Osteocyte (in vitro differentiated cells): ENCODE measurements at regions not wholly inside any gene's neighbourhood (a gene's known extent, or its start where the extent isn't known, plus 50 kb on each side); places are given as distances from the start of the nearest gene placed in this dataset.
"Not testable (repeated sequence)": the region's sequence is repeated elsewhere in the genome, so short reads cannot be mapped to it uniquely, and the experiment has no call there.

Source experiments
- DNase-seq: peaks from one replicate; pipeline ENCODE4 v3.0.0; 2021; ENCODE audit warnings: mixed read lengths; ENCODE audit not compliant: unreplicated experiment; ENCODE audit errors: extremely low spot score
- H3K27ac Mint-ChIP-seq: one replicate; pipeline ENCODE4 v1.8.0; 2021; ENCODE audit warnings: mild to moderate bottlenecking, mixed read lengths; ENCODE audit not compliant: unreplicated experiment
- H3K27me3 Mint-ChIP-seq: one replicate; pipeline ENCODE4 v1.8.0; 2021; ENCODE audit warnings: mixed read lengths; ENCODE audit not compliant: unreplicated experiment
- H3K36me3 Mint-ChIP-seq: one replicate; pipeline ENCODE4 v1.8.0; 2021; ENCODE audit warnings: mixed read lengths; ENCODE audit not compliant: unreplicated experiment
- H3K4me1 Mint-ChIP-seq: one replicate; pipeline ENCODE4 v1.8.0; 2021; ENCODE audit warnings: mixed read lengths; ENCODE audit not compliant: unreplicated experiment
- H3K4me3 Mint-ChIP-seq: one replicate; pipeline ENCODE4 v1.8.0; 2021; ENCODE audit warnings: mild to moderate bottlenecking, moderate library complexity, mixed read lengths; ENCODE audit not compliant: unreplicated experiment
- H3K9me3 Mint-ChIP-seq: one replicate; pipeline ENCODE4 v1.8.0; 2021; ENCODE audit warnings: mixed read lengths; ENCODE audit not compliant: unreplicated experiment
- CTCF ChIP-seq: fragments of 200-600 bp; sonication (generic); IDR thresholded peaks from 2 replicates; pipeline ENCODE4 v1.5.0; 2021; ENCODE audit warnings: antibody characterized with exemption, mild to moderate bottlenecking, moderate library complexity

- Mint-ChIP-seq H3K27me3 (no peaks in the 10 kb centered on the region), H3K4me3 (no peak overlapping the region), H3K4me1 (no peaks in the 10 kb centered on the region), H3K36me3 (no peaks in the 10 kb centered on the region), H3K9me3 (peaks cover 47% of the 10 kb centered on the region), H3K27ac (no peak overlapping the region)
- no peak for DNase-seq
- no peak for TF ChIP-seq CTCF
Observed at GRCh38 chr16:51262428-51262827, 111.4 kb upstream of the SALL1 start.

DNA sequence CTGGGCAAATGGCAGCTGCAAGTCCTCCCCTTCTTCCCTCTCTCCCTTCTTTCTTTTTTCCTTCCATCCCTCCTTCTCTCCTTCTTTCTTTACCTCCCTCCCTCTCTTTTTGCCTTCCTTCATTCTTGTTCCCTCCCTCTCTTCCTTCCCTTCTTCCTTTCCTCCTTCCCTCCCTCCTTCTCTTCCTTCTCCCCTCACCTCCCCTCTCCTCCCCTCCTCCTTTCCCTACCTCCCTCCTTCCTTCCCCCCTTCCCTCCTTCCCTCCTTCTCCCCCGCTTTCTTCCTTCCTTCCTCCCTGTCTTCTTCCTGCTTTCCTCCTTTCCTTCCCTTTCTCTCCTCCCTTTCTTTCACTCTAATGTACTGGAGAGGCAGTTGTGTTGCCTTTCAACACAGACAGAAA lies 110.8 kb upstream of the SALL1 start:
- TF ChIP-seq CTCF: no peak
- no peak for DNase-seq
- Mint-ChIP-seq H3K4me3 (no peak overlapping the region), H3K27me3 (no peaks in the 10 kb centered on the region), H3K4me1 (no peaks in the 10 kb centered on the region), H3K9me3 (peaks cover 49% of the 10 kb centered on the region), H3K36me3 (no peaks in the 10 kb centered on the region), H3K27ac (no peak overlapping the region)

GRCh38 chr16:51255349-51255972 lies 104.4 kb upstream of the SALL1 start:
- no peak overlapping the region for H3K27ac Mint-ChIP-seq
- no peaks in the 10 kb centered on the region for H3K36me3 Mint-ChIP-seq
- TF ChIP-seq CTCF: no peak
- no peaks in the 10 kb centered on the region for H3K4me1 Mint-ChIP-seq
- no peaks in the 10 kb centered on the region for H3K27me3 Mint-ChIP-seq
- no peak overlapping the region for H3K4me3 Mint-ChIP-seq
- no peak for DNase-seq
- H3K9me3 Mint-ChIP-seq: peaks cover 37% of the 10 kb centered on the region

- not testable (repeated sequence) for H3K4me1 Mint-ChIP-seq, H3K27me3 Mint-ChIP-seq, H3K27ac Mint-ChIP-seq, H3K36me3 Mint-ChIP-seq, H3K4me3 Mint-ChIP-seq, DNase-seq
- peaks cover 35% of the 10 kb centered on the region for H3K9me3 Mint-ChIP-seq
Observed at GRCh38 chr16:51254390-51254789, 103.3 kb upstream of the SALL1 start.

DNA sequence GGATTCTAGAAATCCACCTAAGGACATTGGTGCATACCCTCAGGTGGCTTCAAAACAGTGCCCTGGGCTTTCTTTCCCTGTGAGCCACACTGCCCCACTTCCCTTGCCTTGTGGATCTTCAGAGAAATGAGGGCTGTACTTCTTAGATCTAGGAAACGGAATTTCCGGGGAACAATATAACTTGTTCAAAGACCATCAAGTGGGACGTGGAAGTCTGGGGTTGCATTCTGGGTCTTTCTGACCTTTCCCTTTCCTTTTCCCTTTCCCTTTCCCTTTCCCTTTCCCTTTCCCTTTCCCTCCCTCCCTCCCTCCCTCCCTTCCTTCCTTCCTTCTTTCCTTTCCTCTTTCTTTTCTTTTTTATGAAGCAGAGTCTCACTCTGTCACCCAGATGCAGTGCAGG lies 97.1 kb upstream of the SALL1 start:
- no peak overlapping the region for H3K4me3 Mint-ChIP-seq
- H3K9me3 Mint-ChIP-seq: peaks cover 21% of the 10 kb centered on the region
- no peaks in the 10 kb centered on the region for H3K4me1 Mint-ChIP-seq
- no peaks in the 10 kb centered on the region for H3K27me3 Mint-ChIP-seq
- no peaks in the 10 kb centered on the region for H3K36me3 Mint-ChIP-seq
- H3K27ac Mint-ChIP-seq: no peak overlapping the region
- no peak for DNase-seq
- no peak for TF ChIP-seq CTCF

DNA sequence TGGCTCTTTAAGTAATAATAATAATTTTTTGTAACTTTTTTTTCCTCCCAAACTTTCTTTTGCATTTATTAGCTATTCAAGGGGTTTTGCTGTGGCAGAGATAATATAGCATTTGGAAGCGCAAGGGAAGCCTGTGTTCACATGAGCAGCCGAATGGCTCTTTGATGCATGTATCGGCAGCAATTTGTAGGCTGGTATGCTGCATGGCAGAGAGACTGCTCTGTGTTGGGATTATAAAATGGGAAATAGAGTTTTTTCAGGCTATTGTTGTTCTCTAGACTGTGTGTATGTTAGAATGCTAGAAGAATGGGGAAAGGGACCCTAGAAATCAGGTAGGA lies 94.6 kb upstream of the SALL1 start:
- DNase-seq: no peak
- peaks cover 16% of the 10 kb centered on the region for H3K9me3 Mint-ChIP-seq
- no peak overlapping the region for H3K27ac Mint-ChIP-seq
- H3K4me1 Mint-ChIP-seq: no peaks in the 10 kb centered on the region
- H3K4me3 Mint-ChIP-seq: no peak overlapping the region
- no peaks in the 10 kb centered on the region for H3K27me3 Mint-ChIP-seq
- no peak for TF ChIP-seq CTCF
- H3K36me3 Mint-ChIP-seq: no peaks in the 10 kb centered on the region
